CD14-positive monocyte (primary cell): ENCODE measurements at regions not wholly inside any gene's neighbourhood (a gene's known extent, or its start where the extent isn't known, plus 50 kb on each side); places are given as distances from the start of the nearest gene placed in this dataset.

Experiments
- DNase-seq, 3 donors: peaks; one replicate each; pipeline ENCODE4 v3.0.0-alpha.2; 2011 to 2022
- H2AFZ ChIP-seq: 2 replicates; pipeline ENCODE4 v1.6.0; 2012; ENCODE audit warnings: mild to moderate bottlenecking, low read depth, low read length, inconsistent platforms; ENCODE audit not compliant: insufficient read depth, poor library complexity, severe bottlenecking
- H3K27ac ChIP-seq, 2 donors: 1 replicate in 1 of 2; 2 replicates in 1 of 2; pipeline ENCODE4 v1.5.1; 2012 to 2013; ENCODE audit warnings: low read length in 2 of 2, control low read depth in 1 of 2, inconsistent platforms in 1 of 2, low read depth in 1 of 2, mild to moderate bottlenecking in 1 of 2
- H3K27me3 ChIP-seq, 2 donors: one replicate each; pipeline versions ENCODE4 v1.6.0 to v1.6.1; 2011 to 2013; ENCODE audit warnings: low read length in 2 of 2; ENCODE audit not compliant: control insufficient read depth in 2 of 2, insufficient read depth in 2 of 2
- H3K36me3 ChIP-seq, 2 donors: replicated peaks in 1 of 2; 1 replicate in 1 of 2; 2 replicates in 1 of 2; pipeline versions ENCODE4 v1.5.1 to v1.6.1; 2012 to 2013; ENCODE audit warnings: low read length in 2 of 2, control low read depth in 1 of 2, inconsistent platforms in 1 of 2, mild to moderate bottlenecking in 1 of 2; ENCODE audit not compliant: insufficient read depth in 2 of 2, control insufficient read depth in 1 of 2
- H3K4me1 ChIP-seq, 2 donors: 1 replicate in 1 of 2; 2 replicates in 1 of 2; pipeline versions ENCODE4 v1.5.1 to v1.6.1; 2012 to 2013; ENCODE audit warnings: low read length in 2 of 2, control low read depth in 1 of 2, inconsistent platforms in 1 of 2, mild to moderate bottlenecking in 1 of 2, moderate library complexity in 1 of 2; ENCODE audit not compliant: insufficient read depth in 2 of 2, control insufficient read depth in 1 of 2
- H3K4me2 ChIP-seq: replicated peaks from 2 replicates; pipeline ENCODE3; 2012; ENCODE audit warnings: low read length, moderate library complexity, mild to moderate bottlenecking; ENCODE audit not compliant: poor library complexity, severe bottlenecking; ENCODE audit errors: extremely low read depth
- H3K4me3 ChIP-seq, 3 experiments: fragments of 200-600 bp in 1 of 3; sonication (generic) in 1 of 3; replicated peaks in 1 of 3; 1 replicate in 2 of 3; 2 replicates in 1 of 3; pipeline ENCODE4 v1.5.1; 2011 to 2013; ENCODE audit warnings: low read length in 3 of 3, mild to moderate bottlenecking in 3 of 3, control low read depth in 2 of 3, low read depth in 2 of 3, inconsistent platforms in 1 of 3, moderate library complexity in 1 of 3
- H3K79me2 ChIP-seq: 2 replicates; pipeline ENCODE4 v1.6.0; 2012; ENCODE audit warnings: mild to moderate bottlenecking, control low read depth, inconsistent platforms, low read length, moderate library complexity; ENCODE audit not compliant: insufficient read depth
- H3K9ac ChIP-seq: 2 replicates; pipeline ENCODE4 v1.6.0; 2017; ENCODE audit warnings: low read length, mild to moderate bottlenecking; ENCODE audit not compliant: insufficient read depth, poor library complexity, severe bottlenecking
- H3K9me3 ChIP-seq, 2 donors: replicated peaks in 1 of 2; 1 replicate in 1 of 2; 2 replicates in 1 of 2; pipeline versions ENCODE4 v1.5.1 to v1.6.1; 2012 to 2013; ENCODE audit warnings: low read length in 2 of 2, control low read depth in 1 of 2; ENCODE audit not compliant: control insufficient read depth in 1 of 2, insufficient read depth in 1 of 2
- H4K20me1 ChIP-seq: 2 replicates; pipeline ENCODE4 v1.6.0; 2012; ENCODE audit warnings: mild to moderate bottlenecking, low read length, control low read depth, moderate library complexity; ENCODE audit not compliant: insufficient read depth
- H3K27ac Mint-ChIP-seq, 7 donors: one replicate each; pipeline ENCODE4 v1.8.0; 2020; ENCODE audit warnings: mild to moderate bottlenecking in 7 of 7, mixed read lengths in 7 of 7, moderate library complexity in 6 of 7, inconsistent platforms in 2 of 7
- H3K27me3 Mint-ChIP-seq, 3 donors: one replicate each; pipeline ENCODE4 v1.8.0; 2021 to 2022; ENCODE audit warnings: low read depth in 3 of 3, mild to moderate bottlenecking in 3 of 3, mixed read lengths in 3 of 3, moderate library complexity in 3 of 3, inconsistent platforms in 1 of 3
- H3K36me3 Mint-ChIP-seq, 2 donors: one replicate each; pipeline ENCODE4 v1.8.0; 2020; ENCODE audit warnings: mixed read lengths in 2 of 2, inconsistent platforms in 1 of 2, mild to moderate bottlenecking in 1 of 2
- H3K4me1 Mint-ChIP-seq: one replicate; pipeline ENCODE4 v1.8.0; 2020; ENCODE audit warnings: mild to moderate bottlenecking, mixed read lengths
- H3K4me3 Mint-ChIP-seq, 2 donors: one replicate each; pipeline ENCODE4 v1.8.0; 2020; ENCODE audit warnings: mild to moderate bottlenecking in 2 of 2, mixed read lengths in 2 of 2, moderate library complexity in 1 of 2
- H3K9me3 Mint-ChIP-seq, 7 donors: one replicate each; pipeline ENCODE4 v1.8.0; 2020 to 2022; ENCODE audit warnings: mixed read lengths in 7 of 7, mild to moderate bottlenecking in 6 of 7, moderate library complexity in 6 of 7, inconsistent platforms in 2 of 7
- CTCF ChIP-seq: fragments of 200-600 bp; IDR thresholded peaks from one replicate; pipeline ENCODE4 v1.8.0; 2022; ENCODE audit warnings: antibody characterized with exemption, mild to moderate bottlenecking
- WGBS: methylation state at CpG from one replicate; pipeline ENCODE4 v1.1.5; 2013; ENCODE audit warnings: missing lambda C conversion rate; ENCODE audit not compliant: insufficient coverage; 5-methylcytosine and 5-hydroxymethylcytosine counted together
- intact Hi-C, 2 donors: fragments of 100-400 bp; cut with micrococcal nuclease; formaldehyde crosslinking; loops; one replicate each; pipeline versions ENCODE4 v1.15.0 to v1.15.1; 2023

GRCh38 chr2:117067900-117068299, 746.6 kb upstream of the DDX18 start:
- H3K9me3 ChIP-seq = peaks cover 16 to 26% of the 10 kb centered on the region in 2 donors
- DNase-seq = no peak
- no CpG with 5 or more reads among the region's 4 CpGs for WGBS

GRCh38 chr2:117068371-117068770, 746.1 kb upstream of the DDX18 start:
- no peak for DNase-seq
- peaks cover 6 to 15% (median 10%) of the 10 kb centered on the region in 7 donors for H3K9me3 Mint-ChIP-seq
- H3K36me3 Mint-ChIP-seq = no peaks in the 10 kb centered on the region
- Histone ChIP-seq H3K4me3 (no peak overlapping the region), H3K36me3 (no peaks in the 10 kb centered on the region), H3K27me3 (no peaks in the 10 kb centered on the region), H3K9ac (no peak overlapping the region), H3K79me2 (no peaks in the 10 kb centered on the region), H3K27ac (no peak overlapping the region), H3K9me3 (peaks cover 16 to 26% of the 10 kb centered on the region in 2 donors), H4K20me1 (no peaks in the 10 kb centered on the region), H2AFZ (no peak overlapping the region), H3K4me2 (no peak overlapping the region), H3K4me1 (no peaks in the 10 kb centered on the region)
- intact Hi-C loops = no loop called here
- H3K27me3 Mint-ChIP-seq = no peaks in the 10 kb centered on the region
- H3K4me1 Mint-ChIP-seq = no peaks in the 10 kb centered on the region
- WGBS = 63% methylated on average over 1 of the region's 2 CpGs
- H3K27ac Mint-ChIP-seq = no peak overlapping the region
- TF ChIP-seq CTCF = no peak
- no peak overlapping the region for H3K4me3 Mint-ChIP-seq

More at GRCh38 chr2:117067900-117068299, 746.6 kb upstream of the DDX18 start:
- Histone ChIP-seq H3K4me3 (no peak overlapping the region), H3K36me3 (no peaks in the 10 kb centered on the region), H3K4me2 (no peak overlapping the region), H3K9ac (no peak overlapping the region), H3K27ac (no peak overlapping the region), H2AFZ (no peak overlapping the region), H4K20me1 (no peaks in the 10 kb centered on the region), H3K27me3 (no peaks in the 10 kb centered on the region), H3K79me2 (no peaks in the 10 kb centered on the region), H3K4me1 (no peaks in the 10 kb centered on the region)
- peaks cover 6 to 15% (median 10%) of the 10 kb centered on the region in 7 donors for H3K9me3 Mint-ChIP-seq
- H3K36me3 Mint-ChIP-seq = no peaks in the 10 kb centered on the region
- TF ChIP-seq CTCF = no peak
- H3K27ac Mint-ChIP-seq = no peak overlapping the region
- intact Hi-C loops = no loop called here
- no peaks in the 10 kb centered on the region for H3K27me3 Mint-ChIP-seq
- H3K4me3 Mint-ChIP-seq = no peak overlapping the region
- H3K4me1 Mint-ChIP-seq = no peaks in the 10 kb centered on the region
